Neural progenitor cell (in vitro differentiated cells): ENCODE measurements at regions not wholly inside any gene's neighbourhood (a gene's known extent, or its start where the extent isn't known, plus 50 kb on each side); places are given as distances from the start of the nearest gene placed in this dataset.
A peak's percentile ranks its signal among the peaks of the same experiment; 100 is the strongest.

Experiments
- DNase-seq: peaks from one replicate; pipeline ENCODE4 v3.0.0-alpha.2; 2016; ENCODE audit warnings: low spot score
- H2AFZ ChIP-seq: fragments of 200-600 bp; sonication (generic); replicated peaks from 2 replicates; pipeline ENCODE4 v1.6.1; 2016; ENCODE audit warnings: antibody characterized with exemption
- H3F3A ChIP-seq: fragments of 200-600 bp; sonication (generic); 2 replicates; pipeline ENCODE4 v1.6.1; 2016; ENCODE audit warnings: antibody characterized with exemption, low read depth
- H3K27ac ChIP-seq: fragments of 200-600 bp; sonication (generic); 2 replicates; pipeline ENCODE4 v1.5.1; 2016; ENCODE audit warnings: mild to moderate bottlenecking
- H3K27me3 ChIP-seq: fragments of 200-600 bp; sonication (generic); 2 replicates; pipeline ENCODE4 v1.6.1; 2016; ENCODE audit warnings: mild to moderate bottlenecking, moderate library complexity
- H3K36me3 ChIP-seq: fragments of 200-600 bp; sonication (generic); 2 replicates; pipeline ENCODE4 v1.5.1; 2016
- H3K4me1 ChIP-seq: fragments of 200-600 bp; sonication (generic); 2 replicates; pipeline ENCODE4 v1.6.1; 2016; ENCODE audit warnings: mixed run types
- H3K4me2 ChIP-seq: fragments of 200-600 bp; sonication (generic); 2 replicates; pipeline ENCODE4 v1.6.1; 2016
- H3K4me3 ChIP-seq: fragments of 200-600 bp; sonication (generic); 2 replicates; pipeline ENCODE4 v1.5.1; 2016
- H3K79me2 ChIP-seq: fragments of 200-600 bp; sonication (generic); 2 replicates; pipeline ENCODE4 v1.6.1; 2016; ENCODE audit warnings: low read depth
- H3K9ac ChIP-seq: fragments of 200-600 bp; sonication (generic); 2 replicates; pipeline ENCODE4 v1.6.1; 2016
- H3K9me3 ChIP-seq: fragments of 200-600 bp; sonication (generic); 2 replicates; pipeline ENCODE4 v1.5.1; 2016; ENCODE audit warnings: low read depth
- H4K20me1 ChIP-seq: fragments of 200-600 bp; sonication (generic); 2 replicates; pipeline ENCODE4 v1.6.1; 2016; ENCODE audit warnings: low read depth
- H3K27ac Mint-ChIP-seq: 3 replicates; pipeline ENCODE4 v1.8.0; 2021; ENCODE audit warnings: mixed read lengths
- H3K27me3 Mint-ChIP-seq: 2 replicates; pipeline ENCODE4 v1.8.0; 2022; ENCODE audit warnings: low read depth, mild to moderate bottlenecking, inconsistent platforms, moderate library complexity, mixed read lengths; ENCODE audit not compliant: insufficient read depth
- H3K36me3 Mint-ChIP-seq: 3 replicates; pipeline ENCODE4 v1.8.0; 2021; ENCODE audit warnings: mixed read lengths
- H3K4me1 Mint-ChIP-seq: 3 replicates; pipeline ENCODE4 v1.8.0; 2021; ENCODE audit warnings: mixed read lengths
- H3K4me3 Mint-ChIP-seq: 3 replicates; pipeline ENCODE4 v1.8.0; 2021; ENCODE audit warnings: mild to moderate bottlenecking, moderate library complexity, mixed read lengths
- H3K9me3 Mint-ChIP-seq: 3 replicates; pipeline ENCODE4 v1.8.0; 2020; ENCODE audit warnings: mixed read lengths
- EZH2 ChIP-seq: fragments of 200-600 bp; sonication (generic); IDR thresholded peaks from 2 replicates; pipeline ENCODE4 v1.6.1; 2017; ENCODE audit warnings: antibody characterized with exemption, mild to moderate bottlenecking, moderate library complexity
- EZH2phosphoT487 ChIP-seq: fragments of 200-600 bp; sonication (generic); IDR thresholded peaks from 2 replicates; pipeline ENCODE4 v1.6.1; 2017; ENCODE audit warnings: antibody characterized with exemption
- TF ChIP-seq, protein P1 (sequence below): fragments of 200-600 bp; sonication (generic); IDR thresholded peaks from 2 replicates; pipeline ENCODE4 v1.5.1; 2017; ENCODE audit warnings: antibody characterized with exemption, mild to moderate bottlenecking

DNA sequence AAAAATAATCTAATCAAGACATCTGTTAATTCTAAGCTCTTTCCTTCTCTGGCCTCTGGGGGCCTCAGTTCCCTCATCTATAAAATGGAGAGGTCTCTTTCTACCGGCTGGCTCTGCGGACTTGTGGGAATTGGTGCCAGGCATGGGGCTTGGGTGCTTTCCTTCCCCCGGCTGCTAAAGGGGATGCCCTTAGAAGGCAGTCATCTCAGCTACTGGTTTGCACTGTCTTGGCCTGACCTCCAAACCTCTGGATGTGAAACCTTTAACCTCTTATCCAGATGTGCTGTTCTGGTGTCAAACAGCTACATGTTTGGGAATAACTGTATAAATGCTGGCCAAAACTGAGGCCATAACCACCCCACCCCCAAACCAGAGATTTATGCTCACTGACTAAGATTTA lies 320.0 kb downstream of the RPS24 start:
- Mint-ChIP-seq H3K27me3 (peaks cover 3% of the 10 kb centered on the region), H3K9me3 (no peaks in the 10 kb centered on the region)
- no peaks in the 10 kb centered on the region for H3K27me3 ChIP-seq

DNA sequence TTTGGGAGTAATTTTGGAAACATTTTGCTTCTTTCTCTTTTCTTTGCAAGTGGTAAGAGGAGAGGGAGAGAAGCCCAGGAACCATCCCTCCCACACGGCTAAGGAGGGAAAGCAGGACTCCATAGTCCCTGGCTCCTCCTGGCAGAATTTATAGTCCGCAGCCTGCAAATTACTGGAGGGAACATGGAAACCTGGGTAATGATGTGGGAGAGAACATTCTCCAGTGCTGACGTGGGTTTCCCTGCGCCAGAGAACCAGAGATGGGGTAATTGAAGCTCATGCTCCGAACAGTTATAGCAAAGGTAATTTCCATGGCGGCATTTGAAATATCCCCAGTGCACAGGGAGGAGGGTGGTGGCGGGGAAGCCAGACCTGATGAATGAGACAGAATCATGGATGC lies 320.4 kb downstream of the RPS24 start:
- Histone ChIP-seq H3F3A (peaks cover 12% of the 10 kb centered on the region), H3K27ac (no peak overlapping the region), H4K20me1 (no peaks in the 10 kb centered on the region), H3K4me2 (no peak overlapping the region), H3K9ac (no peak overlapping the region), H3K4me1 (peaks cover 33% of the 10 kb centered on the region), H2AFZ (no peak overlapping the region), H3K9me3 (no peaks in the 10 kb centered on the region), H3K36me3 (no peaks in the 10 kb centered on the region), H3K79me2 (no peaks in the 10 kb centered on the region), H3K27me3 (no peaks in the 10 kb centered on the region), H3K4me3 (no peak overlapping the region)
- H3K9me3 Mint-ChIP-seq: no peaks in the 10 kb centered on the region
- no peaks in the 10 kb centered on the region for H3K36me3 Mint-ChIP-seq
- DNase-seq: no peak
- H3K27me3 Mint-ChIP-seq: peaks cover 3% of the 10 kb centered on the region
- TF ChIP-seq, protein P1, sequence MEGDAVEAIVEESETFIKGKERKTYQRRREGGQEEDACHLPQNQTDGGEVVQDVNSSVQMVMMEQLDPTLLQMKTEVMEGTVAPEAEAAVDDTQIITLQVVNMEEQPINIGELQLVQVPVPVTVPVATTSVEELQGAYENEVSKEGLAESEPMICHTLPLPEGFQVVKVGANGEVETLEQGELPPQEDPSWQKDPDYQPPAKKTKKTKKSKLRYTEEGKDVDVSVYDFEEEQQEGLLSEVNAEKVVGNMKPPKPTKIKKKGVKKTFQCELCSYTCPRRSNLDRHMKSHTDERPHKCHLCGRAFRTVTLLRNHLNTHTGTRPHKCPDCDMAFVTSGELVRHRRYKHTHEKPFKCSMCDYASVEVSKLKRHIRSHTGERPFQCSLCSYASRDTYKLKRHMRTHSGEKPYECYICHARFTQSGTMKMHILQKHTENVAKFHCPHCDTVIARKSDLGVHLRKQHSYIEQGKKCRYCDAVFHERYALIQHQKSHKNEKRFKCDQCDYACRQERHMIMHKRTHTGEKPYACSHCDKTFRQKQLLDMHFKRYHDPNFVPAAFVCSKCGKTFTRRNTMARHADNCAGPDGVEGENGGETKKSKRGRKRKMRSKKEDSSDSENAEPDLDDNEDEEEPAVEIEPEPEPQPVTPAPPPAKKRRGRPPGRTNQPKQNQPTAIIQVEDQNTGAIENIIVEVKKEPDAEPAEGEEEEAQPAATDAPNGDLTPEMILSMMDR: no peak
- TF ChIP-seq EZH2 (no peak), EZH2phosphoT487 (no peak)
- H3K4me1 Mint-ChIP-seq: peaks cover 46% of the 10 kb centered on the region
- H3K4me3 Mint-ChIP-seq: no peak overlapping the region
- no peak overlapping the region for H3K27ac Mint-ChIP-seq

More for the DNA sequence above, 320.0 kb downstream of the RPS24 start:
- H3K4me3 ChIP-seq: no peak overlapping the region
- TF ChIP-seq, protein P1: peak; percentile 16
- TF ChIP-seq EZH2phosphoT487: no peak
- TF ChIP-seq EZH2: no peak
- DNase-seq: no peak
- Mint-ChIP-seq H3K4me1 (peaks cover 44% of the 10 kb centered on the region), H3K4me3 (no peak overlapping the region), H3K27ac (peak overlapping the region; percentile 18), H3K36me3 (no peaks in the 10 kb centered on the region)
- H3F3A ChIP-seq: peaks cover 12% of the 10 kb centered on the region
- H3K4me2 ChIP-seq: no peak overlapping the region
- H2AFZ ChIP-seq: no peak overlapping the region
- H3K4me1 ChIP-seq: peaks cover 28% of the 10 kb centered on the region
- H3K9me3 ChIP-seq: no peaks in the 10 kb centered on the region
- H3K9ac ChIP-seq: no peak overlapping the region
- no peak overlapping the region for H3K27ac ChIP-seq
- no peaks in the 10 kb centered on the region for H4K20me1 ChIP-seq
- no peaks in the 10 kb centered on the region for H3K79me2 ChIP-seq
- H3K36me3 ChIP-seq: no peaks in the 10 kb centered on the region

DNA sequence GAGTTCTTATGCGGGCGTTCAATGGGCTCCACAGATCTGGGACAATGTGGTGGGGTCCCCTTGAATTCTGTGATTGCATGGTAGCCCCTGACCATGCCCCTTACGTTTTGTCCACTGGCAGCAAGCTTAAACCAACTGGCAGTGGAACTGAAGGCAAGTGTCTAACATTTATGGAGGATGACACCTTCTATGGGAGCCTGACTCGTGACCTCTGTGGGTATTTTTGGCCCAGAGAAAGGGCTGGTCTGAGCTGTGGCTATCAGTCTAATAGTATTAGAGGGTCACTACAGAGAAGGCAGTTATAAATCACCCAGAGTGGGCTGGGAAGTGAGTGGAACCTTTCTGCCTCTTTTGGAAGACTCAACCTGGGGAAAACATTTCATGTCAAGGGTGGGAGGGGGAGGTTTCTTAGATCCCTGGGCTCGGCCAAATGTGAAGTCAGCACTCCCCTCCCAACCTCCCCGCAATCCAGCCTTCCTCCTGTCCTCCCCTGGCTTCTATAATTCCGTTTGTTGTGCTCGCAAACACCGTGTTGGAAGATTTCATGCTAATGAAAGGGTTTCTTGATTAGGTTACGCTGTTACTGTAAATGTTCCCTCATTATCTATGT lies 322.7 kb downstream of the RPS24 start:
- H3K27ac ChIP-seq: no peak overlapping the region
- H3K27me3 ChIP-seq: no peaks in the 10 kb centered on the region
- Mint-ChIP-seq H3K27me3 (peaks cover 3% of the 10 kb centered on the region), H3K27ac (peak overlapping the region; percentile 32), H3K4me1 (peaks cover 48% of the 10 kb centered on the region), H3K9me3 (no peaks in the 10 kb centered on the region), H3K4me3 (no peak overlapping the region), H3K36me3 (no peaks in the 10 kb centered on the region)
- H3K4me1 ChIP-seq: peaks cover 56% of the 10 kb centered on the region
- H2AFZ ChIP-seq: no peak overlapping the region
- no peaks in the 10 kb centered on the region for H4K20me1 ChIP-seq
- TF ChIP-seq EZH2phosphoT487 (no peak), EZH2 (no peak)
- TF ChIP-seq, protein P1: no peak
- H3K36me3 ChIP-seq: no peaks in the 10 kb centered on the region
- H3F3A ChIP-seq: peaks cover 26% of the 10 kb centered on the region
- peak overlapping the region; percentile 81 for H3K4me2 ChIP-seq
- no peaks in the 10 kb centered on the region for H3K79me2 ChIP-seq
- H3K9me3 ChIP-seq: no peaks in the 10 kb centered on the region
- H3K9ac ChIP-seq: no peak overlapping the region
- peak overlapping the region; percentile 20 for H3K4me3 ChIP-seq
- DNase-seq: no peak
